GM12873 (cell line): ENCODE measurements at regions not wholly inside any gene's neighbourhood (a gene's known extent, or its start where the extent isn't known, plus 50 kb on each side); places are given as distances from the start of the nearest gene placed in this dataset.

Experiments
- CTCF ChIP-seq: IDR thresholded peaks from 2 replicates; pipeline ENCODE4 v1.5.1; 2012; ENCODE audit warnings: low read depth, mild to moderate bottlenecking, moderate library complexity, low read length, control low read depth; ENCODE audit not compliant: insufficient read depth; ENCODE audit errors: missing control alignments

DNA sequence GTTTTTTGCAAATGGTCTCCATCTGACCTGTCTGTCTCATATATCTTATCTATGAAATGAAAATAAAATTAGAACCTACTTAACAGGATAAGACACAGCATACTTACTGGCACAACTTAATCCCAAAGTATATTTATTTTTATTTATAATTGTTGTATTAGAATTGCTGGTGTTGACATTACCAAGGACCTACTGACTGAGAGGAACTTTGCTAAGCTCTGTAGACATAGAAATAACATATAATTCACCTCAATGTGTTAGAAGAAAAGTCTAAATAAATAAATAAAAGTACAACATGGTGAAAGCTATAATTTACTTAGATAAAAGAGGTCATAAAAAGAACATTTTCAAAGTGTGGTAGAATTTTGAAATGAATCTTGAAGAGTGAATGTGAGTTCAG, 1650.5 kb upstream of the NUDT12 start:
- TF ChIP-seq CTCF: no peak

GRCh38 chr5:105207066-105207465, 1644.5 kb upstream of the NUDT12 start:
- TF ChIP-seq CTCF: no peak

DNA sequence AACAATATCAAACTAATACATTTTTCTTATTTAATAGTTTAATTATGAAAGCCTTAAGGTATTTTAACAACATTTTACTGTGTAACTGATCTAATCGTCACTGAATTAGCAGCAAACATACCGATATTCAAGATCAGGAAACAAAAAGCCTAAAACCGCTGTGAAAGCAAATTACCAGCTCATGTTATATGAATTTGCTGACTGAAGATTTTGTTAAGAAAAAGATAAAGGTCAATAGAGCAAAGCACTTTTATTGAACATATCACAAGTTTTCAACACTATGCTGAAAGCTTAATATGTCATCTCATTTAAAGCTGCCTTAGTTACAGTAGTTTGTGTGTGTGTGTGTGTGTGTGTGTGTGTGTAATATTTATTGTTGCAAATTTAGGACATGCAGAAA, 1634.9 kb upstream of the NUDT12 start:
- no peak for TF ChIP-seq CTCF

- TF ChIP-seq CTCF: no peak
Measured at GRCh38 chr5:105195765-105196164, 1633.2 kb upstream of the NUDT12 start.

- TF ChIP-seq CTCF: no peak
Measured at GRCh38 chr5:105172918-105173317, 1610.3 kb upstream of the NUDT12 start.

DNA sequence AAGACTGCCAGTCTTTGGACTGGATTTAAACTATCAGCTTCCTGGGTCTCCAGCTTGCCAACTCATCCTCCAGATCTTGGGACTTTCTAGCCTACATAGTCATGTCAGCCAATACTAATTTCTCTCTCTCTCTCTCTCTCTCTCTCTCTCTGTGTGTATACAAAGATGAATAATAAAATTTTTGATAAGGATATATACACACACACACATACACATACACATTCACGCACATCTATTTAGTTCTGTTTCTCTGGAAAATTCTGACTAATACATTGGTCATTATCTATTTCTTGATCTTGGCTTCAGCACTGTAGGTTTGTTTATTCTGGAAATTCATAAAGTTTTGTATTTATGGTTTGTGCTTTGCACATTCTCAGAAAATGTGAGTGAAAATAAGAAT, 1606.2 kb upstream of the NUDT12 start:
- no peak for TF ChIP-seq CTCF

GRCh38 chr5:105167092-105167491, 1604.5 kb upstream of the NUDT12 start:
- TF ChIP-seq CTCF: no peak
